Muscle layer of duodenum (tissue), 2 donors: ENCODE measurements at regions not wholly inside any gene's neighbourhood (a gene's known extent, or its start where the extent isn't known, plus 50 kb on each side); places are given as distances from the start of the nearest gene placed in this dataset.

Source experiments
- H3K27ac ChIP-seq: one replicate; pipeline ENCODE4 v1.7.0; 2013; ENCODE audit warnings: mild to moderate bottlenecking, low read length
- H3K27me3 ChIP-seq: one replicate; pipeline ENCODE4 v1.7.0; 2013; ENCODE audit warnings: low read depth, mild to moderate bottlenecking, control low read depth, low read length
- H3K36me3 ChIP-seq, 2 donors: one replicate each; pipeline ENCODE4 v1.7.0; 2013; ENCODE audit warnings: low read length in 2 of 2, control low read depth in 1 of 2, mild to moderate bottlenecking in 1 of 2; ENCODE audit not compliant: insufficient read depth in 2 of 2, control insufficient read depth in 1 of 2
- H3K4me1 ChIP-seq, 2 donors: one replicate each; pipeline ENCODE4 v1.7.0; 2013; ENCODE audit warnings: low read length in 2 of 2, mild to moderate bottlenecking in 2 of 2, control low read depth in 1 of 2, moderate library complexity in 1 of 2; ENCODE audit not compliant: insufficient read depth in 2 of 2, control insufficient read depth in 1 of 2
- H3K4me3 ChIP-seq, 2 donors: one replicate each; pipeline ENCODE4 v1.7.0; 2013; ENCODE audit warnings: low read length in 2 of 2, low read depth in 1 of 2, mild to moderate bottlenecking in 1 of 2
- H3K9me3 ChIP-seq, 2 donors: one replicate each; pipeline ENCODE4 v1.7.0; 2013; ENCODE audit warnings: low read length in 2 of 2, control low read depth in 1 of 2, mild to moderate bottlenecking in 1 of 2; ENCODE audit not compliant: control insufficient read depth in 1 of 2
- donor health status: healthy.

DNA sequence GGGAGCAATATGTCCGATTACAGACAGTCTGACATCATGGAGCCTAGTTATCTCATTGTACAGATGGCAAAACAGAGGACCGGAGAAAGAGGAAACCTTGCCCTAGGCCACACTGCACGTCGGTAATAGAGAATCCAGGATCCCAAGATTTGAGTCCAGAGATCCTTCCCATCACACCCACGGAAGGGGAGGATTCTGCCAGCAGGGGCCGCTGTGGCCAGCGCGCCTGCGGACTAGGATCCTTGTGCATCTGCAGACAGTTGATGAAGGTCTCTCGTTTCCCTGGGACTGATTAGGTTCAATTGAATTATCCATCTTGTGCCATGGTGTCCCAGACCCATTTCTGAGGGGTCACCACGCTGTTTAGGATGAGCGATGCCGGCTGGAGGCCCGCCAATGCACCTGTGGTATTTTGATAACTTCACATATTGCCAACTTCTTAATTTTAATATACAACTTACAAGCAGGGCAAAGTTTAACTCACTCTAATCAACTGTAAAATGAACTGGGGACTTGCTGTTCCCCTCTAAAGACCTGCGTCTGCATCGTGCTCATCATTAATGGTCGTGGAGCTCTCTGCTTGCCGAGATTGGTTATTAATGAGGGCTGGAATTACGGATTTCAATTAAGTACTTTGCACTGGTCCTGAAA is 592.7 kb upstream of the BRINP1 start:
- no peak overlapping the region for H3K27ac ChIP-seq

DNA sequence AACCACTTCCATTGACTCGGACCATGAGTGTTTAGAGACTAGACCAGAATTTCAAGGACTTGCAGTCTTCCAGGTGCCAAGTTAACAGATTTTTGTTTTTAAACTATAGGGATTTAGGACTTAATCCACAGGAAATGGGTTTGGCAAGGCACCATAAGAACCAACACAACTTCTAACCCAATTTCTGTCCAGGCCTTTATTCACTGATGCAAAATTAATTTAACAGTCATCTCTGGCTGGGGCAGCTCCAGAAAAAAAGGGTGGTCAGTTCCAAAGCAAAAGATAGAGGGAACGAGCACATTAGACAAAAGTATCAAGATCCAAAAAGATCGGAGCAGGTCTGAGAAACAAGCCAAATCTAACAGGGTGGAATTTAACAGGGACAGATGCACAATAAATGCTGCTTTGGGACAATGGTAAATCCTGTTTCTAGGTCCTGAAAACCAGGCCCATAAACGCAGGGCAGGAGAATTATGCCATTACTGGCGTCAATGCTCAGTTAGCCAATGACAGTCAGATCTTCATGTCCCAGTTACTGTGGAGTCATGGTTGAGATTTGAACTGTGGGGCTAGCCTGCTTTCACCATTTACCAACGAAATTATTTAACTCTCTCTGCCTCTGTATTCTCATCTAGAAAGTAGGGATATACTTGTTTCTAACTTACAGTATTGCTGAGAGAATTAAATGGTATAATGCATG is 590.8 kb upstream of the BRINP1 start:
- no peaks in the 10 kb centered on the region for H3K27me3 ChIP-seq
- H3K4me1 ChIP-seq = peaks cover 0 to 4% of the 10 kb centered on the region in 2 donors
- H3K27ac ChIP-seq = no peak overlapping the region
- H3K36me3 ChIP-seq = no peaks in the 10 kb centered on the region
- H3K9me3 ChIP-seq = no peaks in the 10 kb centered on the region
- H3K4me3 ChIP-seq = no peak overlapping the region

More for the DNA sequence above, 592.7 kb upstream of the BRINP1 start:
- Histone ChIP-seq H3K36me3 (no peaks in the 10 kb centered on the region), H3K27me3 (no peaks in the 10 kb centered on the region), H3K4me3 (no peak overlapping the region), H3K4me1 (peaks cover 0 to 4% of the 10 kb centered on the region in 2 donors), H3K9me3 (no peaks in the 10 kb centered on the region)

DNA sequence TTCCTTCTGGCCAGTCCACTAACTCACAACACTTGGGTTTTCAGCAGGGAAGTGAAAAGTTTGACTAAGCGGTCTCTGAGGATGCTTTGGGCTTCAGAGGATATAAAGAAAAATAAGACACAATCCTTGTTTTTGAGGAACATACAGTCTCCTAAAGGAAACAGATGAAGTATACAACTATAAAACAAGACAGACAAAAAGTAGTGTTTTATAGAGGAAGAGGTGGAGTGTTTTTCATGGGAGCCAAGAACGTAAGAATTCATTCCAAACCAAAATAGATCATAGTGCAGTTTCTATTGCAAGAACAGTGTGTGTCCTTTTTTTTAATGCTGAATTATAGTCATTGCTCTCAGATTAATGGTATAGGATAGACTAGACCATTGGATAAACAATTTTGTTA is 586.9 kb upstream of the BRINP1 start:
- no peak overlapping the region for H3K27ac ChIP-seq
- no peaks in the 10 kb centered on the region for H3K4me1 ChIP-seq
- no peak overlapping the region for H3K4me3 ChIP-seq
- no peaks in the 10 kb centered on the region for H3K36me3 ChIP-seq
- H3K27me3 ChIP-seq = no peaks in the 10 kb centered on the region
- H3K9me3 ChIP-seq = no peaks in the 10 kb centered on the region

DNA sequence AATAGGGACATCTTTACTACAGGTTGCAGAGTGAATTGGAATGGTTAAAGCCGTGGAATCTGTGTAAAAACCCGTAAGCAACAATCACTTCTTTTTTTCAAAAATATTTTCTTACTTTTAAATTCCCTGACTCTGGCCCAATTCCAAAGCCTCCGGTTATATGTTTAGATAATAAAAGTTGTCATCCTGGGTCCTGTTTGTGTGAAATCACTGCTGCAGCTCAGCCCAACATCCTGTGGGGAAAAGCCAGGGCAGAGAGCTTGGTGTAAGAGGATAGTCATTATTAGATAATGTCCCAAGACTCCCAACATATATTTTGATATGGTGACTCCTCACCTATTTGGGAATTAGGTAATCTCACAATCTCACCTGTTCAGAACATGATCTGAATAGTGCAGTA is 586.0 kb upstream of the BRINP1 start:
- Histone ChIP-seq H3K27me3 (no peaks in the 10 kb centered on the region), H3K36me3 (no peaks in the 10 kb centered on the region), H3K4me1 (no peaks in the 10 kb centered on the region), H3K9me3 (no peaks in the 10 kb centered on the region), H3K27ac (no peak overlapping the region), H3K4me3 (no peak overlapping the region)

DNA sequence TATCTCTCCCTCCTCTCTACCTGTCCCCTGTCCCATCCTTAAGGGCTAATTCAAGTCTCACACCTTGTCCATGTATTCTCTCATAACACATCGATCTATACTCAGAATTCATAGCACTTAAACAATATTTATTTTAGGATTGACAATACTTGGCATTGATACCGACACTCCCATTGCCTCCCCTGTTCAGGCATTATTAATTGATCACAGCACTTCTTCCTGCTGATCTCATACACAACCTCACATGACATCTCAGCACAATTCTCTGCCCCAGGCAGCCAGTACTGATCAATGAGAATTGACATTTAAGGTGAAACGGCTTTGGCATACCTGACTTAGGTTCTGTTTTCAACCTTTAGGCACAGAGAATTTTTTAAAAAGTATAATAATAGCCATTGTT is 582.4 kb upstream of the BRINP1 start:
- Histone ChIP-seq H3K4me3 (no peak overlapping the region), H3K4me1 (no peaks in the 10 kb centered on the region)

DNA sequence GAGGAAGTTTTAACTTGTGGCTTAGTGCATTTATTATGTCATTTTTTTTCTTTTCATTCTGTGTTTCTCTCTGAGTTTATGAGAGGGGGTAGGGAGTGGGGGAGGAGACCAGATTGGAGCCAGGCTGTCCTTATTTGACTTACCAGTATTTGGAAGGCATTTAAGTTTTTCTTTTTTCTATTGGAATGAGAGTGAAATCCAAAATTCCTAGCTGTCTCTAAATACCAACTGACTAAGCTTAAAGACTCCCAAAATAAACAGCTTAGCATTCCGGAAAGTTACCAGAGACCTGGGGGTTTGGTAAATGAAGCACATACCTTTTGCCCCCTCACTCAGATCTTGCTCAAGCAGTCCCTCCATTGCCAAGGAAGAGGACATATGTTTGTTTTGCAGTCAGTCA is 581.9 kb upstream of the BRINP1 start:
- H3K4me3 ChIP-seq = no peak overlapping the region
- no peak overlapping the region for H3K27ac ChIP-seq
- H3K4me1 ChIP-seq = no peaks in the 10 kb centered on the region
- no peaks in the 10 kb centered on the region for H3K27me3 ChIP-seq
- H3K9me3 ChIP-seq = no peaks in the 10 kb centered on the region
- no peaks in the 10 kb centered on the region for H3K36me3 ChIP-seq

More for the DNA sequence above, 582.4 kb upstream of the BRINP1 start:
- no peaks in the 10 kb centered on the region for H3K27me3 ChIP-seq
- no peak overlapping the region for H3K27ac ChIP-seq
- no peaks in the 10 kb centered on the region for H3K36me3 ChIP-seq
- H3K9me3 ChIP-seq = no peaks in the 10 kb centered on the region

DNA sequence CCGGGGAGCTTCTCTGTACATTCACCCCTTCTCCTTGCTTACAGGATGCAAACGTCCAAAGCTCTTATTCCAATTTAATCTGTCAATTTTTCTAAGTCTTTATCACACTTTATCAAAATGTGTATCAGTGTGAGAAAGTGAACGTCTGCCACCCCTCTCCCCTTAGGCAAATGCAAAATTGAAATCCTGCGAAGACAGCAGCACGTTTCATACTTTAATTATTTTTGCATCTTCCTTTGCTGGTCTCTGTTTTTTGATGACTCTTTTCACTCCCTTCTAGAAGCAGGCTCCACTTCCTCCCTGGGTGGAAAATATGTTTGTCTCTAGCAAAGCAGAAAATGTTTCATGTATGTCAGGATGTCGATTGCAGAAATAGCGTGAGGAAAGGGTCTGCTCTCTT is 576.5 kb upstream of the BRINP1 start:
- Histone ChIP-seq H3K4me3 (no peak overlapping the region), H3K9me3 (no peaks in the 10 kb centered on the region), H3K4me1 (no peaks in the 10 kb centered on the region), H3K27me3 (no peaks in the 10 kb centered on the region), H3K27ac (no peak overlapping the region), H3K36me3 (no peaks in the 10 kb centered on the region)

DNA sequence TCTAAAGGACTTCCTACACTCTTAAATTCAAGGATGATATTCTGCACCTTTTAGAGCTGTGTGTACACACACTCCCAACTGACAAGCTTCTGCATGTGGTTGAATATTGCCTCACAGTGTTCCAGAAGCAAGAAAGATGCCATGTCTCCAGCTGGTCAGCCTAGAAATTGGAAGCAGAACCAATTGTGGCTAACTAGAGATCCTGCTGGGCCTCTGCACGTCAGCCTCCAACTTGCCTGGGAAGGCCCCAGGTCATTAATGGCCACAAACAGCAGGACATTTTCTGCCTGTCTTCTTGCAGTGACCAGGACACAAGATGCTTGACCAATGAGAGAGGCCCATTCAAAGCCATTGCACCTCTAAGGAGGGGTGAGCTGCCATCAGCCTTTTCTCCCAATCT is 571.9 kb upstream of the BRINP1 start:
- Histone ChIP-seq H3K36me3 (no peaks in the 10 kb centered on the region), H3K4me1 (no peaks in the 10 kb centered on the region), H3K27me3 (no peaks in the 10 kb centered on the region), H3K27ac (no peak overlapping the region), H3K4me3 (no peak overlapping the region), H3K9me3 (no peaks in the 10 kb centered on the region)

DNA sequence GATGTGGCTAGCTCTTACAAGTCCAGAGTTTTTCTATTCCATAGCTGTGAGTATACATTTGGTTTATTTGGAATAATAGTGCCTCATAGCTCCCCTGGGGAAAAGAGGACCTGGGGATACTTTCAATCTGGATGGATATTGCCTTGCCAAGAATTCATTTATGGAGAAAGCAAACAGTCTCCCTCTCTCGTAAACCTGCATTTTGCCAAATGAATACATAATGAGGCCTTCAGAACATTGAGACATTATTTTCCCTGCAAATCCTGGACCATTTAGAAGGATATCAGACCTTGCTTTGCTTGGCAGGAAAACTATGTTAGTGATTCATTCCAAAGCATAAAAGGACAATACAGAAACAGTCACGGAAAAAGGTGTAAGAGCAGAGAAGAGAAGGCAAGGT is 569.6 kb upstream of the BRINP1 start:
- no peak overlapping the region for H3K27ac ChIP-seq
- no peak overlapping the region for H3K4me3 ChIP-seq
- H3K36me3 ChIP-seq = no peaks in the 10 kb centered on the region
- H3K27me3 ChIP-seq = no peaks in the 10 kb centered on the region
- H3K9me3 ChIP-seq = no peaks in the 10 kb centered on the region
- no peaks in the 10 kb centered on the region for H3K4me1 ChIP-seq

DNA sequence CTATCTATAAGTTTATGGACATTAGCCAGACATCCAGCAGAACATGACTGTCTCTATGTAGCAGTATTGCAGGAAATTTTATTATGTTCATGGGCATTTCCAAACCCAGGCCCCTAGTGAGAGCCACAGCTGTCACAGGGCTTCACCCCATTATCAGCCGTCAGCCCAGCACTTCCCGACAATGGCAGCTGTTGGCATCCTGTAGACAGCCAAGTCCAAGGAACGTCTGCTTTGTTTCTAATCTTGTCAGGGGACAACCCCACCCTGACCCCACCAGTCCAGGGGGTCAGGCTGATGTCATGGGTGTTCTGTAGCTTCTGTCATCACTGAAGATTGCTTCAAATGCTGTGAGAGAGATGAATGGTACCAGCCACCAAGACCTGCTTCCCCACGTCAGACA is 565.3 kb upstream of the BRINP1 start:
- no peaks in the 10 kb centered on the region for H3K36me3 ChIP-seq
- no peak overlapping the region for H3K4me3 ChIP-seq
- H3K9me3 ChIP-seq = peaks cover 0 to 4% of the 10 kb centered on the region in 2 donors
- no peak overlapping the region for H3K27ac ChIP-seq
- H3K27me3 ChIP-seq = no peaks in the 10 kb centered on the region
- no peaks in the 10 kb centered on the region for H3K4me1 ChIP-seq

DNA sequence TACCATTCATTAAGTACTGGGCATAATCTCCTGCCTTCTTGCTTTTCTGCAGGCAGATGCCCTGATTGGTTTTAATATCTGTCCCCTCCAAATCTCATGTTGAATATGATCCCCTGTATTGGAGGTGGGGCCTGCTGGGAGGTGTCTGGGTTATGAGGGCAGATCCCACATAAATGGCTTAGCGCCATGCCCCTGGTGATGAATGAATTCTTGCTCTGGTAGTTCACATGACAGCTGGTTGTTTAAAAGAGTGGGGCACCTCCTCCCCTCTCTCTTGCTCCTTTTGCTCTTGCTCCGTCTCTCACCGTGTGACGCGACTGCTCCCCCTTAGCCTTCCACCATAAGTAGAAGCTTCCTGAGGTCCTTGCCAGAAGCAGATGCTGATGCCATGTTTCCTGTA is 564.0 kb upstream of the BRINP1 start:
- Histone ChIP-seq H3K4me3 (no peak overlapping the region), H3K9me3 (peaks cover 0 to 4% of the 10 kb centered on the region in 2 donors), H3K27me3 (no peaks in the 10 kb centered on the region), H3K27ac (no peak overlapping the region), H3K4me1 (no peaks in the 10 kb centered on the region), H3K36me3 (no peaks in the 10 kb centered on the region)

DNA sequence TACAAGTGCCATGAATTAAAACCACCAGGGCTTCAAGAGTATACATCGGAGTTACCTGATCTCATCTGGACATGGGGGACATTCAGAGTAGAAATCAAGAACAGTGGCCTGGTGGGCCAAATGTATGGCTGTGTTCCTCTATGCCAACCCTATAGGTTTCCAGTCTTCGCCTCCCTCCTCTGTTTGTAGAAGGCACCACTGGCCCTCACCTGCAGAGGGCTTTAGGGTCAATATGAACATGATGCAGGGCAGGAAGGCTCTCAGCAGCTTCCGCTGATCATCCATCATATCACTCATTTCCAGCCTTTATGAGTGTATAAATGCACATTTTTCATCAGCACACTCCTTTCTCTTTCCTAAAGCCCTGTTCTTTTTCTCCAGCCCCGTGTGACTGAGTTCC is 555.5 kb upstream of the BRINP1 start:
- H3K27me3 ChIP-seq = no peaks in the 10 kb centered on the region
- no peak overlapping the region for H3K4me3 ChIP-seq
- no peaks in the 10 kb centered on the region for H3K4me1 ChIP-seq
- H3K27ac ChIP-seq = no peak overlapping the region
- H3K9me3 ChIP-seq = no peaks in the 10 kb centered on the region
- H3K36me3 ChIP-seq = no peaks in the 10 kb centered on the region
